Activated CD4-positive, alpha-beta T cell treated with anti-CD3 and anti-CD28 coated beads, Interleukin-2, amount 50 U/mL, for 16 hours (primary cell): ENCODE measurements at regions not wholly inside any gene's neighbourhood (a gene's known extent, or its start where the extent isn't known, plus 50 kb on each side); places are given as distances from the start of the nearest gene placed in this dataset.

Source experiments
- DNase-seq: peaks from one replicate; pipeline ENCODE4 v3.0.0-alpha.2; 2020

- no peak for DNase-seq
Measured at GRCh38 chrX:43019021-43019420, 241.1 kb upstream of the PPP1R2C start.

GRCh38 chrX:43025806-43026315, 247.9 kb upstream of the PPP1R2C start:
- DNase-seq = no peak

- DNase-seq = no peak
Measured at GRCh38 chrX:43064096-43064495, 286.1 kb upstream of the PPP1R2C start.

- DNase-seq = no peak
Measured at GRCh38 chrX:43065978-43066377, 288.0 kb upstream of the PPP1R2C start.

- no peak for DNase-seq
Measured at GRCh38 chrX:43068639-43069038, 290.7 kb upstream of the PPP1R2C start.

- no peak for DNase-seq
Measured at GRCh38 chrX:43083016-43083415, 305.1 kb upstream of the PPP1R2C start.

DNA sequence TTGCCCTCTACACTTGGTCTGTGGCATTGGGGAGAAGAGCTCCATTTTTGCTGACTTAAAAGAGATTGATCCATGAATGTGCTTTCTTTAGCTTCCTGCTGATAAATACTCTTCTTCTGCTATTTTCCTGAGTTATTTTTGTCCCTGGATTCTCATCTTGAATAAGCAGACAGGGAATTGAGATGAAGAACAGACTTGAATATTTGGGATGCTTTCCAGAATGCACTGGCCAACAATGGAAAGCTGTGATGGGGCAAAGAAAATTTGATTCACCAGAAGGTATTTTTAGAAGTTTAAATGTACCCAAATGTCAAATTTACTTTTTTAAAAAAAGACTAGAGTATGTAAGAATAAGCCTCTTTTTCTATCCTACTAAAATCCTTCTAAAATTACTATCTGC, 309.9 kb upstream of the PPP1R2C start:
- no peak for DNase-seq

GRCh38 chrX:43096830-43097229, 318.9 kb upstream of the PPP1R2C start:
- no peak for DNase-seq

- no peak for DNase-seq
Measured at GRCh38 chrX:43106009-43106408, 328.0 kb upstream of the PPP1R2C start.

GRCh38 chrX:43108828-43109227, 330.9 kb upstream of the PPP1R2C start:
- no peak for DNase-seq

DNA sequence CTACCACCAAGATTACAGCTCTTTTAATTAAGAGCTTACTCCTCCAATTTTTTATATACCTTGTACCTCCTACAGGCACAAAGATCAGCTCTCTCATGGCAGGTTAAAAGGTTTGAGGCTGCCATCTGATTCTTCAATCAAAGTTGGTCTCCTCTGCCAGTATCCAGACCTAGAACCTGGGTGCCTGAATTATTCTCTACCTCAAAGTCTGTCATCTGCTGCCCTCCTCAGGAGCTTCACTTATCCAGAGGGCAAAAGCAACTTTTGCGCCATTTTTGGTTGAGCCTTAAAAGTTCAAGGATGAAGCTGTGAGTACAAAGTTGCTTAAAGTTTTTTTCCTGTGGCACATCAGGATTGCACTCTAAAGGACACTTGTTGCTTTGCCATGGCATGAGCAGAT, 343.7 kb upstream of the PPP1R2C start:
- no peak for DNase-seq

GRCh38 chrX:43139645-43140044, 361.7 kb upstream of the PPP1R2C start:
- DNase-seq = peak; percentile 3

DNA sequence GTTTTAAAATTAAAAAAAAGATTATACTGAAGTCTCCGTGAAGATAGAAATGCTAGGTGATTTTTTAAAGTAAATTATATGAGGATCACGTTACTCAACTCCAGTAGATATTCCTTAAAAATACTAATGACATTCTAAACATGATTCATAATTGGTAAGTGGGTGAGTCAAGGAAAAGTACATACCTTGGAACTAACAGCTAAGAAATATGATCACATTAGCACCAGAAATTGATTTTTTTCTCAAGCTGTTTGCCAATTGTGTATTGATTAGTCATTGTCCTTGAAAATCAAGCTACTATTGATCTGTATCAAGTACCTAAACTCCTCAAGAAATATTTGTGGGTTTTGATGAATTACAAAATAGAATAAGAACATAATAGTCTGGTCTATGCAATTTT, 362.6 kb upstream of the PPP1R2C start:
- DNase-seq = no peak

- no peak for DNase-seq
Measured at GRCh38 chrX:43141885-43142284, 363.9 kb upstream of the PPP1R2C start.

DNA sequence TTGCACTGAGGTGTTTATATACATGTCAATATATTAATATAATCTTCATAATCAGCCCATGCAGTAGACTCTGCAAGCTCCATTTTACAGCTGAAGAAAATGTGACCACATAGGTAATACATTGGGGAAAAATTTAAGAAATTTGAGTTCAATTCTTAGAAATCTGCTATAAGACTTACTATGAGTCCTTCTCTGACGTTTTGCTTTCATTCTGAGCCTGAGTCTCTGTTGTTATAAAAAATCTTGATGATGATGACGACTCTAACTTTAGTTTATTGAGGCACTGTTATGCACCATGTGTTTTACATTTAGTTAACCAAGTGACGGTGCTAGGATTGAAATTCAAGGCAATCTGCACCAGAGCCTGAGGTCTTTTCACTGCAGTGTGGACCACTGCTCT, 370.3 kb upstream of the PPP1R2C start:
- no peak for DNase-seq

DNA sequence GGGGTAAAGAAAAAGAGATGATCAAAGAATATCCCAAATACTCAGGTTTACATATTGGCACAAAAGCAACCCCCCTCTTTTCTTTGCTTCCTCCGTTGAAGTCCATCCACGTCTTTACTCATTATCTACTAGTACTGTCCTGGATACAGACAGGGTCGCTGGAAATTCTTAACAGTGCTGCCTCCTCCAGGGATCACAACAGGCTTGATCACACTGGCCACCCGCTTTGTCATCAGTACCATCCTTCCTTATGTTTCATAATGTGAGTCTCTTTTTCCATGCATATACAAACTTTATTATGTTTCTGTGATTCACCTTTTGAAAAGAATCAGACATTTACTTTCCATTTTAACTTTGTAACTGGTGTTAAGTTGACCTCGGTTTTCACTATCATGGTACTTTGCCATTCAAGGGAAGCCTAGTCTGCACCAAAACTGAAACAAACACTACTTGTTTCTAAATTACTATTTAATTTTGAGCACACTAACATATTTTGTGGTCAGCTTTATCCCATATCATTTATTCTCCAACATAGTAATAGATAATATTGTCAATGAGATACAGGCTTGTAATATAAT, 387.5 kb upstream of the PPP1R2C start:
- DNase-seq = peak; percentile 3

DNA sequence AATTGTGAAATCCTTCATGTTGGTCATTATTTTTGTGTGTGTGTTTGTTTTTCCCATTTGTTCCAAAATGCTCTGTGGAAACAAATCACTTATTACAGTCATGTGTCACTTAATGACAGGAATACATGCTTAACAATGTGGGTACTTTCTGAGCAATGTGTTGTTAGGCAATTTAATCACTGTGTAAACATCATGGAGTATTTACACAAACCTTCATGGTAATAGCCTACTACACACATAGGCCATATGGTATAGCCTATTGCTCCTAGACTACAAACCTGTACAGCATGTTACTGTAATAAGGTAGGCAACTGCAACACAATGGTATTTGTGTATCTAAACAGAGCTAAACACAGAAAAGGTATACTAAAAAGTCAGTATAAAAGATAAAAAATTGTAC, 388.9 kb upstream of the PPP1R2C start:
- no peak for DNase-seq

DNA sequence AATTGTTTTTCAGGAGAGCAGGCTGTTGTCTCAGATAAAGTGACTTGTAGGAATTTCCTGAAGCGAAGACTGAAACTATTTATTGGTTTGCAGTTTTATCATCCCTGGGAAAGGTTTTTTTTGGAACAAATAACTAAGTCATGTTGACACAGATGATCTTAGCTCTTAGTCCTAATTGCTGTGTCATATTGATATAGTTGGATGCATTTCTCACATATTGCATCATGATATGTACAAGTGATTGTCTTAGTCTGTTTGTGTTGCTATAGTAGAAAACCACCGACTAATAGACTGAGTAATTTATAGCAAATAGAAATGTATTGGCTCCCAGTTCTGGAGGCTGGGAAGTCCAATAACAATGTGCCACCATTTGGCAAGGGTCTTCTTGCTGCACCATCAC, 397.5 kb upstream of the PPP1R2C start:
- DNase-seq = no peak

DNA sequence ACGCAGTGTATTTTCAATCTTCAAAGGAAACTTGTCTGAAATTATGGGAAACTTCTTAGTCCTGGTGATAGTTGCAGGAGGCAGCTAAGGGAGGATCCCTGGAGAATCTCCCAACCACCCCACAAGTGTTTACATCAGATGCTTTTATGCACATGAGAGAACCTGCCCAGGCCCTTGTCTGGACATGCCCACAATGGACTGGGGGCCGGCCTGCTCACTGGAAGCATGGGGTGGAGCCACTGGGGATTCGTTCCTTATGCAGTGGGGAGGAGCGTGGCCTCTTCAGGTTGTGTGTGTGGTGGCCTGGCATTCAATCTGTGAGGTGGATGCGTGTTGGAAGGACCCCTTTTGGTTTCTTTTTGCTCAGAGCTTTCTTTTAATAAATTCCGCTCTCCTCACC, 398.7 kb upstream of the PPP1R2C start:
- no peak for DNase-seq

- DNase-seq = no peak
Measured at GRCh38 chrX:43188296-43188695, 410.3 kb upstream of the PPP1R2C start.

DNA sequence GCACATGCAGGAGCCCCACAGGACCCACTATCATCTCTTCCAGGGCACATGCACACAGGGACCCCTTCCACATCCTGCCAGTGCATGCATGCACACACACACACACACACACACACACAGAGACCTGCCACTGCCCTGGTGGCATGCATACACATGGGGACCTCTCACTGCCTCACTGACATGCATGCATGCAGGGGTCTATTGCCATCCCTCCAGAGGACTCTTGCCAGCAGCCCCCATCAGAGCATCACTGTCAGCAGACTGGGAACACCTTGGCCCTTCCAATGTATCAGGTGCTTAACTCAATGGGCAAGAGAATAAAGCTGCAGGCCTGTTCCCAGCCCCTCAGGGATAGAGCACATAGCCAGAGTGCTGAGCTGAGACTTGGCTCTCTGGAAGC, 433.6 kb upstream of the PPP1R2C start:
- DNase-seq = no peak

DNA sequence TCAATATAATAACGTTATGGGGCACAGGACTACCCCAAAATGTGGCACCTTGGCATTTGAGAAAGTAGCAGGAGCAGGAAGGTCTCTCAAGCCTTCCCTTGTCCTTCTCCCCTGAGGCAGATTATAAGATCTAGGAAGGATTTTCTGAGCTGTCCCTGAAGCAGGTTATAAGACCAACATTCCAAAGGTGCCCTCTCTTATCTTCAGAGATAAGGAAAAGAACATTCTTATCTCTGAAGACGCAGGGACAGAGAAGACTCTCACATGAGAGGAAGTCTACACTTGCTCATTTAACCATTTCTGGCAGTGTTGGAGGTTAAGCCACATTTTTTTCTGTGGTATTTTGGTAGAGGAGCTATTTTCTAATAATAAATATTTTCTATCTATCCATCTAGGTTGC, 437.9 kb upstream of the MAOA start:
- no peak for DNase-seq

- DNase-seq = no peak
Measured at GRCh38 chrX:43224496-43224895, 431.6 kb upstream of the MAOA start.

DNA sequence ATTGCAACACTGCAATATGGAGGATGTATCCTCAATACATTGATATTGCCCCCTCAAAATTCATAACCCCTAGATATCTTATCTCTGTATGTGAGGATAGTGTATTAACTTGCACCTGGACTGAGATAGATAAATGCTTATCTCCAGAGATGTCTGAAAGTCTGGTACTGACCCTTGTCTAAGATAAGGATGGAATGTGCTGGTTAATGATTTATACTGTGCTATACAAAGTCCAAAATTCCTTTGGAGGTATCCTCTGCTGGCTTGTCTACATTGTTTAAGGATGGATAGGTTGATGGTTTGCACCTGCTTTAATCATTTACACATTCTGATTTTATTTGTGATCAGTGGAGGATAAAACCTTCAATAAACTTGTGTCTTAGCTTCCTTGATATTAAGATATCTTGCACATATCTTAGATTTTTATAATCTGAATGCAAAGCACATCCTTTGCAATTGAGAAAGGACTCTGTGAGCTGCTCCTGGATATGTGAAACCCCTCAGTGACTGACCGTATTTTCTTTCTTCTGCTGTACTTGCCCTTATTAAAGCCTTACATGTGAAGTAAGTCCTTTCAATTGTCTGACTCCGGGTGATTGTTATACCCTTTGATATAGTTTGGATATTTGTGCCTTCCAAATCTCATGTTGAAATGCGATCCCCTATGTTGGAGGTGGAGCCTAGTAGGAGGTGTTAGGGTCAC, 430.3 kb upstream of the MAOA start:
- no peak for DNase-seq

- DNase-seq = no peak
Measured at GRCh38 chrX:43238461-43238945, 417.6 kb upstream of the MAOA start.
